ENCODE measurements at regions not wholly inside any gene's neighbourhood (a gene's known extent, or its start where the extent isn't known, plus 50 kb on each side); places are given as distances from the start of the nearest gene placed in this dataset.

- no peak for FAIRE-seq
These were observed 972.0 kb upstream of the RBFOX1 start for GRCh38 chr16:6360641-6361040.

DNA sequence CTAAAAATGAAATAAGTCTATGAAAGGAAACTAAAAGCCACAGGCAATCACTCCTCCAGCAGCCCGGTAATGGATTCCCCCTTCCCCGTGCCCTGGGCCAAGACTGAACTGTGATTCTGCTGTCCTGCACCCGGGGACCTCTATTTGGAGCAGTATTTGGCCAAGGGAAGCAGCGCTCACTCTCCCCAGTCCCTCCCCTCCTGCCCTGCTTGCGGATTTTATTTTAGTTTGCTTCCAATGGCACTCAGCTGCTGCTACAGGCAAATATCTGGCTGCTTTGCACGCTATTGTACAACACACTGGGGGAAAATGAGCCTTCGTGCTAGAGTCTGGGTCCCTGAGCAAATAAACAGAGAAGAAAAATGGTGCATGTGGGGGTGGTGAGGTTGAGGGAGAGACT lies 975.7 kb upstream of the RBFOX1 start:
- FAIRE-seq = no peak

DNA sequence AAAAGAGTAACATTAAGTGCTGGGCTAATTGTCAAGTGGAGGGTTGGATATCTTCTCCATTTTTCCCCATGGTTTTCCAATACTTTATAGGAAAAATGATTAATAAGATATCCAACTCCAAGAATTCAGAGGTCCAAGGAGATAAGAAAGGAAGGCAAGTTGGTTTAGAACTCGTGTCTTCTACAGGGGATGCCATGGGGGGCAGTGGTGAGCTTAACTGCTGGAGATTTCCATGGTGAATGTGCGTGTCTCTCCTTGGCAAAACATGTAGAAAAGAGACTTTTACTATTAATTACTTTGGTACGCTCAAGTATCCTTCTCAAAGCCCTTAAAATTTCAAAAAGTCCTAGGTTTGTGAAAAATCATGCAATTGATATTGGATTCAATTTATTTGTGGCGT lies 982.9 kb upstream of the RBFOX1 start:
- no peak for FAIRE-seq

DNA sequence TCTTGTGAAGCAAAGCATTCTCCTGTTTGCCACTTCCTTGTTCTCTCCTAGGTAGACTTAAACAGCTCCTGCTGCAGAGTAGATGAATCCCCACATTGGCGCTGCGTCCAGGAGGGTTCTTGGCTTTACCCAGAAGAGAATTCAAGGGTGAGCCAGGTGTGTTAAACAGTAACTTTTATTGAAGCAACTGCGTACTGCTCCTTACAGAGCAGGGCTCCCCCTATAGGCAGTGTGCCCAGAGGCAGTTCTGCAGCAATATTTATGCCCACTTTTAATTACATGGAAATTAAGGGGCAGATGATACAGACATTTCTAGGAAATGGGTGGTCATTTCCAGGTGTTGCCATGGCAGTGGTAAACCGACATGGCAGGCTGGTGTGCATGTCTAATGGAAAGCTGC lies 987.6 kb upstream of the RBFOX1 start:
- no peak for FAIRE-seq

DNA sequence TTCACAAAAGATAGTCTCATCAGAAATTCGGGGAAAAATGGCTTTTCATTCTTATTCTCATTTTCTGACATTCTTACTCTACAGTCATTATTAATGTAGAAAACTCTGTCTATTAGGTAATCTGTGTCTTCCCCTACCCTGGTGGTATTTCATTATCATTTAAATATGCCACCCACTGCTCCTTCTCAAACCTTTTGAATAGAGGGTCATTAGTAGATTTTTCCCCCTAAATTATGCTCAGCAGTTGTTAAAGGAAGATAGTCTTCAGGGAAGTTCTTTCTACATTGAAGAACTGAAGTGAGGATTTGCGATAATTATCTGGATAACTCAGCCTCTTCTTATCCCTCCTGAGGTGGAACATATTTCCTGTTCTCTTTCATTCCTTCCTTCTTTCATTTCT lies 989.5 kb upstream of the RBFOX1 start:
- no peak for FAIRE-seq

DNA sequence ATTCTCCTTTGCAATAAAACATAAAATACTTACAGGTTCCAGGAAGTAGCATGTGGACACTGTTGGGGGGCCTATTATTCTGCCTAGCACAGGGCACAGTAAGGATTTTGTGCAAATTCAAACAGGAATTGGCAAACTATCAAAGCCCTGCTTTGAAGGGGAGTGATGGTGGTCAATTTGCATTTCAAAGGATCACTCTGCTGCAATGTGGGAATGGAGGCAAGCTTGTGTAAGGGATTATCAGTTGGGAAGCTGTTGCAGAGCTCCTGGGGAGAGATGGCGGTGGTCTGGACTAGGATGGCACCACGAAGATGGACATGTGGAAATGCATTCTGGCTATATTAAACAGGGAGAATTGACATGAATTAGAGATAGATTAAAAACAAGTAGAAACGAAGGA lies 990.7 kb upstream of the RBFOX1 start:
- no peak for FAIRE-seq

DNA sequence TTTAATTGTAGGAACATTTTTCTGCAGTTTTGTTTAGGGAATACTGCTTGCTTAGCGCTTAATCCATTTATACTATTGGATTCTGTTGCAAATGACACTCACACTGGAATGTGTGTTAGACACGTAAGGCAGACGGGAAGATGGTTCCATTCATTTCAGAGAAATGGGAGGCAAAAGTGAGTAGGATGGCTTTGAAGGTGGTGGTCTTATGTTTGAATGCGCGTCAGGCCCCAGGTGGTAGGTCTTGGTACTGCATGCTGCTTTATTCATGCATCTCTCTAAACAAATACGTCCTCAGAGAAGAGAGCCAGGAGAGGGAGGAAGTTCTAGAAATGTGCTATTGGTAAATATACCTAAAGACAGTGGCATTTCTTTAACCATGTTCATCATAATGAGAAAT lies 997.6 kb upstream of the RBFOX1 start:
- no peak for FAIRE-seq

DNA sequence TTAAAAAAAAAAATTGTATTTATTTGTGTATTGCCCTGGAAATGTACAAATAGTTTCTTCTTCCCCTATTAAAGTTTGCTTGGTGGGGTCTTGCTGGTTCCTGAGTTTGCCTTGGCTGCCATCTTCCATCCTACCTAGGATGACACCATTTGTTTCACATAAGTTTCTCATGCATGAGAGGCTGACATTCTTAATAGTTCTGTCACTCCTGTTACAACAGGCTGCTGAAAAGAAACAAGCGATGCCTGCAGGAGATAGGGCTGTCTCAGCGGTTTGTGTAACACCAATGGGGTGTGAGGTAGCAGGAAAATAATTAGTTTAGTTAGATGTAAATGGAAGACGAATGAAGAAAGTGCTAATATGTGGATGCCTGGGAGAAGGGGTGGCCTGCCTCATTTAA lies 1000.9 kb upstream of the RBFOX1 start:
- FAIRE-seq = no peak

DNA sequence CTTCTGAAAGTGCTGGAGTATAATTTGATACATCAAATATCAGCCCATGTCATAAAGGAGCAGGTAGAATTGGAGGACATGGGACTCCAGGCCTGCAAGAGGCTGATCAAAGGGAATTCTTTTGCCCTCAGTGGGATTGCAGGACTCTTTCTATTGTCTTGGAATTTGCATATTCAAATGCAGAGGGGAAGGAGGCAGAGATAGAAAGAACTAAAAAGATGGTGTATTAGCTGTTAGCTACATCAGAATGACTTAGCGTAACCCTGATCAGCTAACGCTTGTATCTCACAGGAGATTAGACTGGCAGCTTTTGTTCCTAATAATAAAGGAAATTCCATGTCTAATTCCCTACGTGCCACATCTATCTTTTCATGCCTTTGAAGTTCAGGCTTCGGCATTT lies 1014.7 kb upstream of the RBFOX1 start:
- FAIRE-seq = no peak

GRCh38 chr16:6309271-6309670 lies 1023.4 kb upstream of the RBFOX1 start:
- FAIRE-seq = no peak

GRCh38 chr16:6308176-6308575 lies 1024.5 kb upstream of the RBFOX1 start:
- FAIRE-seq = no peak

- FAIRE-seq = no peak
These were observed 1032.1 kb upstream of the RBFOX1 start for GRCh38 chr16:6300523-6300922.

- FAIRE-seq = no peak
These were observed 1034.8 kb upstream of the RBFOX1 start for GRCh38 chr16:6297666-6298410.

DNA sequence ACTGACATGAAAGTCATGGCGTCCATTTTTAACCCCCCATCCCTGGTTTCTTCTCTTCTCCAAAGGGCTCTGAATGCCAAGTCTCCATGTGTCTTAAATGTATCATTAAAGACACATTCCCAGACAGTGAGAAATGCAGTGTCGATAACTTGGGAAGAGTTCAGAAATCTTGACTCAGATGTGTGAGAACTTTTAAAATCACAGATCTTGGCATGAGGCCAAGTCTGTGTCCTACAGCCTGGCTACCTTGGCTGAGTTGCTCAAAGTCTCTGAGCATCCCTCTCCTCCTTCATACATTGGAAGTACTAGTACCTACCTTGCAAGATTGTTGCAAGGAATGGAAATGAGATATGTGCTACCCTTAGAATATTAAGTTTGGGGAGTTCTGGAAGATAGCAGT lies 1046.5 kb upstream of the RBFOX1 start:
- no peak for FAIRE-seq

GRCh38 chr16:6284731-6285130 lies 1047.9 kb upstream of the RBFOX1 start:
- FAIRE-seq = no peak

DNA sequence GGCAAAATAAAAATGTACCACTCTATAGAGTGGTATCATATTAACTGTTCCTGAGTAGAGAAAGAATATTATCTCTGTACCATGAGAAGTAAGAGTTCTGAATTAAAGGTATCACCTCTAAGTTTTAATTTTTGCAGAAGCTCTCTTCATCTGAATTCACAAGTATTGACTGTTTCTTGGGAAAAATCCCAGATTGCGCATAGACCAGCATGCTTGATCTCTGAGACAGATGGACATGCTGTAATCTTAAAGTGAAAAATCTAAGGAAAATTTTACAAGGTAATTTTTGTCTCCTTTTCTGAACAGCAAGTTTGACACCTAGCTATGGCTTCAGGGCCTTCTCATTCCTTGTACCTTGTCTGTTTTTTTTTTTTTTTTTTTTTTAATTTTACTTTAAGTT lies 1050.7 kb upstream of the RBFOX1 start:
- no peak for FAIRE-seq

DNA sequence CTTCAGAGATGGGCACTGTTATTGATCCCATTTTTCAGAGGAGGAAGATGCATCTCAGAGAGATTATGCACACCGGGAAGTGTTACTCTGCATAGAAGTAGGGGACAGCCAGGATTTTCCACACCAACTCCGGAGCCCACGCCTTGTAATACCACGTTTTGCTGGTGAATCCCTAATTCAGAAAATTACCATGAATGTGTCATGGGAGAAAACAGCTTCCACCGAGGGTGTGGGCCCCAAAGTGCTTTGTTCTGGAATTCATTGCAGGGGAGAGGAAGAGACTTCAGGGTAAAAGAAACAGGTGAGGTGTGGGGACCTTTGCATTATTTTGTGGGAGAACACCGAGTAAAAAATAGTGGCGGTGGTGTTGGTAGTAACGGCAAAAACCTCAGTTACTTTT lies 1051.4 kb upstream of the RBFOX1 start:
- no peak for FAIRE-seq

DNA sequence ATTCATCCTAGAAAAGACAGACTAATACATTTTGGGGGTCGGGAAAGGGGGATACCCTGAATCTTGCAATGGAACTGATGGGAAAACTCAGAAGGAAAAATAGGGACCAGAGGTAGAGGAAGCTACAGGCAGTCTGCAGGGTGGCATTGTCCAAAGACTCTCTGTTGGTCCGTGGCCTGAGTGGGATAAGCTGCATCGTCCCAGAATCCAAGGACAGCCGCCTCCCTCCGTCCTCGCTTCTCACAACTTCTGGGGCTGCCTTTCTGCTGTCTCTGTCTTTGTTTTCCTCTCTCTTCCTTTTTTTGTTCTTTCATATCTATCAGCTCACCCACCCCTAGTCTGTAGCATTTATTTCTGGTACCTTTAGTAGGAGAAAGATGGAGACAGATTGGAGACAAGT lies 1052.6 kb upstream of the RBFOX1 start:
- no peak for FAIRE-seq

GRCh38 chr16:6279286-6279685 lies 1053.4 kb upstream of the RBFOX1 start:
- no peak for FAIRE-seq

GRCh38 chr16:6274351-6274750 lies 1058.3 kb upstream of the RBFOX1 start:
- FAIRE-seq = no peak

GRCh38 chr16:6267682-6268081 lies 1065.0 kb upstream of the RBFOX1 start:
- FAIRE-seq = no peak

GRCh38 chr16:6266703-6267102 lies 1065.9 kb upstream of the RBFOX1 start:
- FAIRE-seq = no peak

DNA sequence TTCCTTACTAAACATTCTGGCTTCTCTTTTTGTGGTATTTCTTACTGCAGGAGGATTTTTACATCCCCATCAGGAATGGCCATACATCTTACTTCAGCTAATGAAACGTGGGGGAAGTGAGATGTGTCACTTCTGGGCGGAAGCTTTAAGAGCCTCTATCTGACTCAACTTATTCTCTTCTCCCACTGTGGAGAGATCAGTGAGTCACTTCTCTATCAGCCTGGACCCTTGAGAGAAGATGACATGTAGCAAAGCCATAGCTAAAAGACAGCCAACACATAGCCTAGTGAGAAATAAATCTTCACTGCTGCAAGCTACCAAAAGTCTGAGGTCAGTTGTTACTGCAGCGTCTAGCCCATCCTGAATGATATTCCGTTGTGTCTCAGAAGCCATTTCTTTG lies 1066.7 kb upstream of the RBFOX1 start:
- FAIRE-seq = no peak

DNA sequence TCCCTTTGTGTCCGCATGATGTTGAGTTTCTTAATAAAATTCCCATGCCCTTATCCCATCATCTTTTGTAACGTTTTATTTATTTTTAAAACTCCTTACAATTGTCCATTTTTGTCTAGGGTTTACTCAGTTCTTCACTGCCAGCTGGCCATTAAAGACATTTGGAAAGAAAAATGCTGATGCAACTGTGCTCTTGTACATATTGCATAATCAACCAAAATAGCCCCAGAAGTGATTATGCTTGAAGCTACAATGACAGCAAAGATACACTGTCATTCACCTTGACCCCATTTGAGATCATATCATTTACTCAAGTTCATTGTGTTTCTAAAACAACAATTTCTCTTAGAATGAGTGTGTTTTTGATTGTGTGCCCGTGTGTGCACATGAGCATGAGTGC lies 1074.6 kb upstream of the RBFOX1 start:
- no peak for FAIRE-seq

DNA sequence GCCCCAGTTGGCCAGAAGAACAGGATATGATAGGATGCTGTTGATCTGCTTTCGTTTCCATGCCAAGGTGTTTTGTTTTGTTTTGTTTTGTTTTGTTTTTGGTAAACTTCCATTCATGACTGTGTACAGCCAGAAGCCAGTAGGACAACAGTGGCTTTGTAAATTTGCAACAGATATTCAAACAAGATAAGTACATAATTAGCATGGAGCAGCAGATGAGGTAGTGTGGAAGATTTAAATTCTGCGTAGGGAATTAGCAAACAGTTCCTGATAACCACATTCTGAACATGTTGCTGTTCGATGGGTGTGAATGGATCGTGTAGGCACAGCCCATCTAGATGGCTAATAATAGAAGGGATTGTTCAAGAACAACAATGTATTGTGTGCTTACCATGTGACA lies 1080.1 kb upstream of the RBFOX1 start:
- no peak for FAIRE-seq

DNA sequence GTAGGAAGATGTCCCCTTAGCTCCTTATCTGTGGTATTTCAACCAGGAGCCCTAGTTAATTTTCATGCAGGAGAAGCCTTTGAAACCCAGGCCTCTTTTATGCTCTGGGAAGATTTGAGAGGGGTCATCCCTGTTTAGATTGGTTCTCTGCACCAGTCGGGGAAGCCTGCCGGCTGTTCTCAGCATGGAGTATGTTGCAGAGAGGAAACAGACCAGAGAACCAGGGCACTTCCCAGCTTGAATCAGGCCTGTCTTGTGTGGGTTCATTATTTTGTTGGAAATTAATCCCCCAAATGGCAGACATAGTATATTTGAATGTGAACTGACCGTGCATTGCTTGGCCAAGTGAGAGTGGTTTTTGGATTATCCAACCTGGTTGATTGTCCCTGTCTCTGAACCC lies 1082.1 kb upstream of the RBFOX1 start:
- no peak for FAIRE-seq
